Neuronal stem cell (in vitro differentiated cells): ENCODE measurements at regions not wholly inside any gene's neighbourhood (a gene's known extent, or its start where the extent isn't known, plus 50 kb on each side); places are given as distances from the start of the nearest gene placed in this dataset.

Experiments used
- DNase-seq: peaks from one replicate; pipeline ENCODE4 v3.0.0-alpha.2; 2013; ENCODE audit warnings: low spot score
- H2AFZ ChIP-seq: one replicate; pipeline ENCODE4 v1.6.1; 2013; ENCODE audit warnings: mild to moderate bottlenecking, low read length, inconsistent platforms
- H2AK5ac ChIP-seq: 2 replicates; pipeline ENCODE4 v1.6.1; 2013; ENCODE audit warnings: low read depth, mild to moderate bottlenecking, inconsistent platforms, low read length, moderate library complexity, mixed read lengths
- H2BK120ac ChIP-seq: 2 replicates; pipeline ENCODE4 v1.6.1; 2013; ENCODE audit warnings: low read depth, mild to moderate bottlenecking, inconsistent platforms, low read length, moderate library complexity, mixed read lengths
- H2BK12ac ChIP-seq: one replicate; pipeline ENCODE4 v1.6.1; 2013; ENCODE audit warnings: low read length, inconsistent platforms
- H2BK15ac ChIP-seq: 2 replicates; pipeline ENCODE4 v1.6.1; 2013; ENCODE audit warnings: mild to moderate bottlenecking, low read length, inconsistent platforms, mixed read lengths
- H2BK5ac ChIP-seq: one replicate; pipeline ENCODE4 v1.6.1; 2013; ENCODE audit warnings: inconsistent platforms, mild to moderate bottlenecking, low read length, moderate library complexity
- H3K14ac ChIP-seq: one replicate; pipeline ENCODE4 v1.6.1; 2013; ENCODE audit warnings: low read length, inconsistent platforms
- H3K18ac ChIP-seq: 2 replicates; pipeline ENCODE4 v1.6.1; 2013; ENCODE audit warnings: low read length, inconsistent platforms
- H3K23ac ChIP-seq: 2 replicates; pipeline ENCODE4 v1.6.1; 2013; ENCODE audit warnings: low read depth, mild to moderate bottlenecking, mixed read lengths, low read length, inconsistent platforms; ENCODE audit not compliant: poor library complexity
- H3K27ac ChIP-seq: replicated peaks from 3 replicates; pipeline ENCODE4 v1.5.1; 2013; ENCODE audit warnings: low read length, inconsistent platforms
- H3K27me3 ChIP-seq, 3 experiments: 2 replicates each; pipeline ENCODE4 v1.6.1; 2013; ENCODE audit warnings: low read length in 3 of 3, mild to moderate bottlenecking in 2 of 3, inconsistent platforms in 1 of 3, low read depth in 1 of 3, mixed read lengths in 1 of 3, moderate library complexity in 1 of 3; ENCODE audit not compliant: control insufficient read depth in 3 of 3, insufficient read depth in 3 of 3
- H3K36me3 ChIP-seq, 2 donors: replicated peaks in 1 of 2; 2 replicates each; pipeline ENCODE4 v1.6.1; 2013; ENCODE audit warnings: low read length in 2 of 2; ENCODE audit not compliant: control insufficient read depth in 2 of 2, insufficient read depth in 2 of 2
- H3K4ac ChIP-seq: 2 replicates; pipeline ENCODE4 v1.6.1; 2013; ENCODE audit warnings: inconsistent platforms, mild to moderate bottlenecking, low read length, moderate library complexity
- H3K4me1 ChIP-seq, 2 donors: 1 replicate in 1 of 2; 2 replicates in 1 of 2; pipeline ENCODE4 v1.6.1; 2013; ENCODE audit warnings: low read length in 2 of 2, low read depth in 1 of 2; ENCODE audit not compliant: control insufficient read depth in 2 of 2, insufficient read depth in 1 of 2
- H3K4me2 ChIP-seq: one replicate; pipeline ENCODE4 v1.6.1; 2013; ENCODE audit warnings: mild to moderate bottlenecking, low read length, inconsistent platforms; ENCODE audit not compliant: insufficient read depth, poor library complexity, severe bottlenecking
- H3K4me3 ChIP-seq, 2 donors: 2 replicates each; pipeline ENCODE4 v1.5.1; 2013; ENCODE audit warnings: low read length in 2 of 2, mild to moderate bottlenecking in 2 of 2, inconsistent platforms in 1 of 2, moderate library complexity in 1 of 2
- H3K79me1 ChIP-seq: one replicate; pipeline ENCODE4 v1.6.1; 2013; ENCODE audit warnings: low read depth, mild to moderate bottlenecking, inconsistent platforms, low read length, moderate library complexity
- H3K9ac ChIP-seq: one replicate; pipeline ENCODE4 v1.6.1; 2013; ENCODE audit warnings: mild to moderate bottlenecking, low read depth, low read length, inconsistent platforms; ENCODE audit not compliant: poor library complexity
- H3K9me3 ChIP-seq, 2 donors: replicated peaks in 1 of 2; 2 replicates each; pipeline versions ENCODE3 to v1.6.1; 2013; ENCODE audit warnings: low read length in 2 of 2, mild to moderate bottlenecking in 2 of 2, inconsistent platforms in 1 of 2, low read depth in 1 of 2, mixed read lengths in 1 of 2, moderate library complexity in 1 of 2; ENCODE audit not compliant: control insufficient read depth in 2 of 2, insufficient read depth in 1 of 2
- H4K8ac ChIP-seq: one replicate; pipeline ENCODE4 v1.6.1; 2013; ENCODE audit warnings: low read depth, mild to moderate bottlenecking, inconsistent platforms, low read length, moderate library complexity
- H4K91ac ChIP-seq: one replicate; pipeline ENCODE4 v1.6.1; 2013; ENCODE audit warnings: low read length, low read depth, mild to moderate bottlenecking, inconsistent platforms; ENCODE audit not compliant: poor library complexity
- WGBS, 2 donors: extraction: QIAGEN DNeasy Blood & Tissue Kit; methylation state at CpG; one replicate each; pipeline ENCODE4 v1.1.7; 2013; ENCODE audit warnings: missing lambda C conversion rate in 2 of 2, mixed read lengths in 1 of 2; ENCODE audit not compliant: insufficient read length in 2 of 2, insufficient replicate concordance in 1 of 2; ENCODE audit errors: extremely low coverage in 2 of 2; 5-methylcytosine and 5-hydroxymethylcytosine counted together

GRCh38 chr3:197431346-197431910 lies 124.3 kb downstream of the BDH1 start:
- no peak overlapping the region for H2AK5ac ChIP-seq
- H3K9ac ChIP-seq = no peak overlapping the region
- no peak overlapping the region for H2BK120ac ChIP-seq
- no peak overlapping the region for H3K4me2 ChIP-seq
- no peak for DNase-seq
- no peak overlapping the region for H2AFZ ChIP-seq
- no peak overlapping the region for H3K23ac ChIP-seq
- no peak overlapping the region for H2BK5ac ChIP-seq
- H4K8ac ChIP-seq = no peak overlapping the region
- peaks cover 0 to 14% (median 0%) of the 10 kb centered on the region in 3 experiments for H3K27me3 ChIP-seq
- H3K36me3 ChIP-seq = no peaks in the 10 kb centered on the region
- no CpG with 5 or more reads among the region's 6 CpGs for WGBS, 2 donors
- H2BK12ac ChIP-seq = no peak overlapping the region
- H3K4ac ChIP-seq = no peak overlapping the region
- no peak overlapping the region for H3K4me3 ChIP-seq
- no peaks in the 10 kb centered on the region for H3K9me3 ChIP-seq
- no peak overlapping the region for H3K14ac ChIP-seq
- no peak overlapping the region for H2BK15ac ChIP-seq
- H4K91ac ChIP-seq = no peak overlapping the region
- H3K79me1 ChIP-seq = no peaks in the 10 kb centered on the region
- H3K18ac ChIP-seq = no peak overlapping the region
- H3K27ac ChIP-seq = no peak overlapping the region
- peaks cover 2 to 6% of the 10 kb centered on the region in 2 donors for H3K4me1 ChIP-seq

DNA sequence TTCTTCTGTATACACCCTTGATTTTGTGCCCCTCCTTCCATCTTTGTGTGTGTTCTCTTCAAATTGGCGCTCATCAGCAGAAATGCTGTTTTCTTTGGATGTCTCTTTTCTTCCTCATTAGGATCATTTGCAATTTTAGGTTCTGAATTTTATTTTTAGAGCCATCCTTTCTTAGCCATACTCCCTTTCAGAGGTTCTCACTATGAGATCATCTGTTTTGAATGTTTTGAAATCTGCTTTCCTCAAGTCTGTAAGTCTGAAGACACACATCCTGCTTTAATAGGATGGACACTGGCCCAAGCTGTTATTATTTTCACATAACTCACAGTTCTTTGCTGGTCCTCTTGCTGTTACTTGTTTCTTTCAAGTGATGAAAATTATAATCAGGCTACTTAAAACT lies 124.8 kb downstream of the BDH1 start:
- Histone ChIP-seq H3K9me3 (no peaks in the 10 kb centered on the region), H2AK5ac (no peak overlapping the region), H3K4ac (no peak overlapping the region), H3K14ac (no peak overlapping the region), H3K4me3 (no peak overlapping the region), H3K18ac (no peak overlapping the region), H3K27me3 (peaks cover 0 to 14% (median 0%) of the 10 kb centered on the region in 3 experiments), H3K23ac (no peak overlapping the region), H3K36me3 (no peaks in the 10 kb centered on the region), H3K79me1 (no peaks in the 10 kb centered on the region), H2BK12ac (no peak overlapping the region), H4K8ac (no peak overlapping the region), H2BK15ac (no peak overlapping the region), H3K9ac (no peak overlapping the region), H3K27ac (no peak overlapping the region), H3K4me2 (no peak overlapping the region), H2AFZ (no peak overlapping the region), H2BK5ac (no peak overlapping the region), H3K4me1 (peaks cover 2 to 6% of the 10 kb centered on the region in 2 donors), H4K91ac (no peak overlapping the region), H2BK120ac (no peak overlapping the region)
- no CpG with 5 or more reads among the region's 1 CpG for WGBS, 2 donors
- no peak for DNase-seq

- Histone ChIP-seq H3K9me3 (no peaks in the 10 kb centered on the region), H4K91ac (no peak overlapping the region), H2BK5ac (no peak overlapping the region), H3K23ac (no peak overlapping the region), H3K27me3 (peaks cover 0 to 15% (median 0%) of the 10 kb centered on the region in 3 experiments), H3K14ac (no peak overlapping the region), H3K4me2 (no peak overlapping the region), H3K27ac (no peak overlapping the region), H3K4me1 (peaks cover 2 to 6% of the 10 kb centered on the region in 2 donors), H2BK120ac (no peak overlapping the region), H2BK12ac (no peak overlapping the region), H2AK5ac (no peak overlapping the region), H3K4ac (no peak overlapping the region), H3K18ac (no peak overlapping the region), H3K79me1 (no peaks in the 10 kb centered on the region), H2AFZ (no peak overlapping the region), H3K9ac (no peak overlapping the region), H4K8ac (no peak overlapping the region), H3K36me3 (no peaks in the 10 kb centered on the region), H2BK15ac (no peak overlapping the region), H3K4me3 (no peak overlapping the region)
- DNase-seq = no peak
- no CpG with 5 or more reads among the region's 7 CpGs for WGBS, 2 donors
Measured at GRCh38 chr3:197430502-197430901, 125.3 kb downstream of the BDH1 start.

DNA sequence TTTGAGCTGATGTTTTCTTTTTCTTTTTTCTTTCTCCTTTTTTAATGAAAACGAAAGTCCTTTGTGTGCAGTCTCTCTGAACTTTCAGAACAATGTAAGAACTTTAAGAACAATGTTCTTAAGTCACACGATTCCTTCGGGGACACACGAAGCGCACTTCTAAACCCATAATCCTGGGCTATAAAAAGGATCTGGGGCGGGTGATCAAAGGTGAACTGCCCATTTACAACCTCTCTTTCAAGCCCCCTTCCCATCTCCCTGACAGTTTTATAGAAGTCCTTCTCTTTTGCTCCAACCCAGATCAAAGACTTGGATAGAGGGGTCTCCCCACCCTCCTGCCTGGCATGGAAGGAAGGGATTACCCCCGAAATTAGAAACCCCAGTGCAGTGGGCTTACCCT lies 126.8 kb downstream of the BDH1 start:
- H2BK120ac ChIP-seq = no peak overlapping the region
- no peak overlapping the region for H3K4me3 ChIP-seq
- H3K36me3 ChIP-seq = no peaks in the 10 kb centered on the region
- H2AFZ ChIP-seq = no peak overlapping the region
- no peak overlapping the region for H4K8ac ChIP-seq
- no peak overlapping the region for H2BK5ac ChIP-seq
- peak overlapping the region; percentile 9 for H3K18ac ChIP-seq
- H3K27ac ChIP-seq = no peak overlapping the region
- H3K4me1 ChIP-seq = peaks cover 2 to 14% of the 10 kb centered on the region in 2 donors
- H3K27me3 ChIP-seq = peaks cover 0 to 22% (median 0%) of the 10 kb centered on the region in 3 experiments
- H2BK15ac ChIP-seq = no peak overlapping the region
- H3K9ac ChIP-seq = no peak overlapping the region
- no peak for DNase-seq
- H4K91ac ChIP-seq = no peak overlapping the region
- H3K4me2 ChIP-seq = no peak overlapping the region
- WGBS, 2 donors = no CpG with 5 or more reads among the region's 7 CpGs
- no peak overlapping the region for H3K4ac ChIP-seq
- H3K14ac ChIP-seq = no peak overlapping the region
- no peak overlapping the region for H2BK12ac ChIP-seq
- H3K79me1 ChIP-seq = no peaks in the 10 kb centered on the region
- no peaks in the 10 kb centered on the region for H3K9me3 ChIP-seq
- H2AK5ac ChIP-seq = no peak overlapping the region
- H3K23ac ChIP-seq = no peak overlapping the region
